ENCODE measurements at regions not wholly inside any gene's neighbourhood (a gene's known extent, or its start where the extent isn't known, plus 50 kb on each side); places are given as distances from the start of the nearest gene placed in this dataset.

DNA sequence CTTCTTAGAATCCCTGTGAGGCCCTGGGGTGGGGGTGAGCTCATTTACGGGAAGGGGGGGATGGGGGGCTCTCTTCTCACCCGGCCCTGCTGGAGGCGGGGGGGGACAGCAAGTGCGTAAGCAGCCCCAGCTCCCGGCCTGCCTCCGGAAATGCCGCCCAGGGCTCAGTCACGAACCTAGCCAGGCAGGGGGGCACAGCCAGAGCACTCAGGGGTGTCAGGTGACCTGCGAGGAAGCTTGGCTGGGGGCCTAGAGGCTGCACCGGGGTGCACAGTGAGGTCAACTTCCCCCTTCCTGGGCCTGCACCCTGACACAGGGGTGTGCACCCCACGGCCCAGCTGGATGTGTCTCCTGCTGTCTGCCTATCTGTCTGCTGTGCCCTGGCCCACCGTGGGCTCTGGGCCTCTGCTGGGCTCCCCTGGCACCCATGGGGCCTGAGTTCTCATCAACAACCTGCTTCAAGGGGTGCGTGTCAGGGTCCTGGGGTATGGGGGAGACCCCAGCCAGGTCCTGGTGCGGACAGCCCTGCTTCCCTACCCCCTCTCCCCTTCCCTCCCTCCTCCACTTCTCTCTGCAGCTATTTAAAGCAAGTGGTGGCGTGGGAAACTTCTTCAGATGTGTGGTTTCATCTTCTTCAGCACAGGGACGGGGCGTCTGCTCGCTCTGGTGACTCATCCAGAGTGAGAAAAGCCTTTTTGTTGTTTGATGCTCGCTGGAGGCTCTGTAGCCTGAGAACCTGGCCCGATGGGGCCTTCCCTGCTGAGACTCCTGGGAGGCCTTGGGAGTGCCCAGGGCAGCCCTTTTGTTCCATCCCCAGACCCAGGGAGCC lies 92.5 kb upstream of the RUNX3 start:
- TF ChIP-seq, protein P1, sequence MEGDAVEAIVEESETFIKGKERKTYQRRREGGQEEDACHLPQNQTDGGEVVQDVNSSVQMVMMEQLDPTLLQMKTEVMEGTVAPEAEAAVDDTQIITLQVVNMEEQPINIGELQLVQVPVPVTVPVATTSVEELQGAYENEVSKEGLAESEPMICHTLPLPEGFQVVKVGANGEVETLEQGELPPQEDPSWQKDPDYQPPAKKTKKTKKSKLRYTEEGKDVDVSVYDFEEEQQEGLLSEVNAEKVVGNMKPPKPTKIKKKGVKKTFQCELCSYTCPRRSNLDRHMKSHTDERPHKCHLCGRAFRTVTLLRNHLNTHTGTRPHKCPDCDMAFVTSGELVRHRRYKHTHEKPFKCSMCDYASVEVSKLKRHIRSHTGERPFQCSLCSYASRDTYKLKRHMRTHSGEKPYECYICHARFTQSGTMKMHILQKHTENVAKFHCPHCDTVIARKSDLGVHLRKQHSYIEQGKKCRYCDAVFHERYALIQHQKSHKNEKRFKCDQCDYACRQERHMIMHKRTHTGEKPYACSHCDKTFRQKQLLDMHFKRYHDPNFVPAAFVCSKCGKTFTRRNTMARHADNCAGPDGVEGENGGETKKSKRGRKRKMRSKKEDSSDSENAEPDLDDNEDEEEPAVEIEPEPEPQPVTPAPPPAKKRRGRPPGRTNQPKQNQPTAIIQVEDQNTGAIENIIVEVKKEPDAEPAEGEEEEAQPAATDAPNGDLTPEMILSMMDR (IDR thresholded peaks at IDR 0.05; ENCODE audit: low read depth, low read length, poor library complexity, severe bottlenecking), result no peak
- TF ChIP-seq EZH2phosphoT487 (IDR thresholded peaks at IDR 0.05; ENCODE audit: borderline replicate concordance, low read length), result no peak

Data from DOHH2 (cell line).